GM19238 (cell line): ENCODE measurements at regions not wholly inside any gene's neighbourhood (a gene's known extent, or its start where the extent isn't known, plus 50 kb on each side); places are given as distances from the start of the nearest gene placed in this dataset.
A peak's percentile ranks its signal among the peaks of the same experiment; 100 is the strongest.

Experiments used
- DNase-seq: peaks from one replicate; pipeline ENCODE4 v3.0.0; 2011; ENCODE audit warnings: low spot score; ENCODE audit not compliant: insufficient read length

DNA sequence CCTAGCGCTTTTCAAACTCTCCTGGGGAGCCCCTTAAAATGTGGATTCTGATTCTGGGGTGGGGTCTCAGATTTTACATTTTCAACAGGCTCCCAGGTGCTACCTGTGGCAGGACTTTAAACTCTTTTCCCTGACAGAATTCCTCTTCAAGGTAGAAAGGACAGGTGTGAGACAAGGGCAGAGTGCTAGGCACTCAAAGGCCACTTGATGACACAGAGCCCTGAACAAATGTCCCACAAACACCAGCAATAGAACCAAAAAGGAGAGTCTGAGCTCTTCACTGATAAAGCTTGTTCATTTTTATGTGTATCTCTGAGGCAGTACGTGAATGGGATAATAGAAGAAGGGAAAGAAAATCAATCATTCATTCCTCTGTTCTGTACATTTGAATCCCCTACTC is 77.7 kb upstream of the PELI1 start:
- DNase-seq, result no peak

- no peak for DNase-seq
These were observed 78.1 kb upstream of the PELI1 start for GRCh38 chr2:64222351-64222750.

GRCh38 chr2:64223055-64223454 is 78.8 kb upstream of the PELI1 start:
- DNase-seq, result no peak

- DNase-seq, result no peak
These were observed 81.3 kb upstream of the PELI1 start for GRCh38 chr2:64225491-64225890.

GRCh38 chr2:64226611-64227010 is 82.4 kb upstream of the PELI1 start:
- no peak for DNase-seq

DNA sequence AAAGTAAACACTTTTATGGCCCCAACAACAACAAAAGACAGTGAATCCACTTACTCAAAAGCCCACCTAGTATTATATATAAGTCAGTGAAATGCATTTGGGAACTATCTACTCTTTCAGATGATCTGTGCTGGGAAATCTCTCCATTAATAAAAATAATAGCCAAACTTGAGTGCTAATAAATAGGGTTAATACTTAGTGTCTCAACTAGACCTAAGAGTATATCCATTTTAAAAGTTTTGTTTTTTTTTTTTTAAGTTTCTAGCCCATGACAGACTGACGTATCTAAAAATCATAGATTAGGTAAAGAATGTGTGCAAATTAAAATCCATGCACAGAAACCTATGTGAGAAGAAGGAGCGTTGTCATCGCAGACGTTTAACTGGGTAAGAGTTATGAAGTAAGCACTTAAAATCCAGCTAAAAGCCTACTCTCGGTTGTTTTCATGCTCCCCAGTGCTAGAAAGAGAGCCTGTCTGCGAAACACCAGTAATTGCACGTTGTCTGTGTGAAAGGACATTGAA is 83.4 kb upstream of the PELI1 start:
- DNase-seq, result no peak

DNA sequence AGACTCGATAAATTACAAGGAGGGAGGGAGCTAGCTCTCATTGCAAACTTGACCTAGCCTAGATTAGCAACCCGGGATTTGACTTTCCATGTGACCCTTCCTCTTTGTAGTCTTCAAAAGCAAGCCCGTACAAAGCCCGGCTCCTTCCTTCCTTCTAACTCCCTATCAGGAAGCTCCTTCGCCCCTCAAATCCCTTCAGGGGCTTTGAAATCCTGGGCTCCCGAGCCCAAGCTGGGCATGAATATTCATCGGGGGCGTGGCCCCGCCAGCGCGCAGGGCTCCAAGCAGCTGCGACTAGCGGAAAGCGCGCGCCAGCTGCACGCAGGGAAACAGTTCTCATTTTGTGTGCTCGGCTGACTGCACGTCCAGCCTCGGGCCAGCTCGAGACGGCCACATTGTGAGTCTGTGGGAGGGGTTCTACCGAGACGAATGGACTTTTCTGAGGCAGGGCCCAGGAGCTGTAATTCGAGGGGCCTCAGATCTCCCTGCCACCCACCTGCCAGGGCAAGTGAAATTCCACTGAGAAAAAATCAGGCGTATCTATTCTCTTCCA is 84.0 kb upstream of the PELI1 start:
- DNase-seq, result peak; percentile 70

DNA sequence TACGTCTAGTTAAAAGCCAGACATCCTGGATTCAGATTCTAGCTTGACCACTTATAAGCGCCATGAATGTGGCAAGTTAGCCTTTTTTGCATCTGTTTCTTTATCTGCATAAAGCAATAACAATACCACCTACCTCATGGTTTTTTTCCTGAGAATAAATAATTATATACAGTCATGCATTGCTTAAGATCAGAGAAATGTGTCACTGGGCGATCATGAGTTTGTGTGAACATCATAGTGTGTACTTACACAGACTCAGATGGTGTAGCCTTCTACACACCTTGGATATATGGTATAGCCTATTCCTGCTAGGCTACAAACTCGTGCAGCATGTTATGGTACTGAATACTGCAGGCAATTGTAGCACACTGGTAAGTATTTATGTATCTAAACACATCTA is 84.7 kb upstream of the PELI1 start:
- no peak for DNase-seq

- no peak for DNase-seq
These were observed 86.3 kb upstream of the PELI1 start for GRCh38 chr2:64230540-64230939.

GRCh38 chr2:64232266-64232665 is 88.0 kb upstream of the PELI1 start:
- DNase-seq, result no peak

DNA sequence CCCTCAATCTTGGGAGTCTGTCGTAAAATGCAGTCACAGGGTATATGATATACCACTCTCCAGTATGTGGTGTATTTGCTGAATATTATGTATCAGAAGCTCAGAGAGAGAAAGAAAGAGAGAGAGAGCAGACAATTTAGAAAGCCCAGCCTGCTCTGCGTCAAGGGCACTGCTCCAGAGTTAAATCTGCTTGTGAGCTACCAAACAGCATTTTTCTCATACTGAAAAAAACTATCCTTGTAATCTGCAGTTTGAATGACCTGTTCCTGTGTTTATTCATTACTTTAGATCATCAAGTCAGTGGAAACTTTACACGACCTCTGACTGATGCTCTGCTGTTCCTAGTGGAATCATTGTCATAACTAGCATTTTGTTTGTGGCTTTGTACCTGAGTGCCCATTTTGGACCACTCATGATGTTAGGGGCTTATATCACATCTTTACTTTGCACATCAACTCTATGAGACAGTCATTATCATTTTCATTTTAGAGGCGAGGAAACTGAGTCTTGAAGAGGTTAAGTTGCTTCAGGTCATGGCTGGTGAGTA is 89.2 kb upstream of the PELI1 start:
- DNase-seq, result no peak

- no peak for DNase-seq
These were observed 89.9 kb upstream of the PELI1 start for GRCh38 chr2:64234150-64234549.

GRCh38 chr2:64234785-64235184 is 90.6 kb upstream of the PELI1 start:
- peak; percentile 13 for DNase-seq

GRCh38 chr2:64237266-64237665 is 93.0 kb upstream of the PELI1 start:
- DNase-seq, result no peak

- no peak for DNase-seq
These were observed 94.6 kb upstream of the PELI1 start for GRCh38 chr2:64238799-64239198.

GRCh38 chr2:64243081-64244036 is 99.1 kb upstream of the PELI1 start:
- no peak for DNase-seq

GRCh38 chr2:64244037-64244416 is 99.8 kb upstream of the PELI1 start:
- no peak for DNase-seq

DNA sequence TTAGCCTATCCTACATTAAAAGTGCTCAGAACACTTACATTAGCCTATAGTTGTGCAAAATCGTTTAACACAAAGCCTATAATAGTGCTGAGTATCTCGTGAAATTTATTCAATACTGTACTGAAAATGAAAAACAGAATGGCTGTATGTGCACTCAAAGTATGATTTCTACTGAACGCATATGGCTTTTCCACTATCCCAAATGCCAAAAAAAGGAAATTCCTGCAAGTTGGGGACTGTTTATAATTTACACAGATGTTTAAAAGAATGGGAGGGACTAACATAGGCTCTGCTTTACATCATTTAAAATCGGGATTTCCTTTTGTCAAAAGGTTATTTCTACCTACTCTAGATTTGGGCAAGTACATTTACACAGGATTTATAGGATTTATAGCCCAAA is 101.4 kb upstream of the PELI1 start:
- no peak for DNase-seq

- no peak for DNase-seq
These were observed 102.7 kb upstream of the PELI1 start for GRCh38 chr2:64246962-64247361.

GRCh38 chr2:64249426-64249825 is 105.2 kb upstream of the PELI1 start:
- DNase-seq, result no peak

GRCh38 chr2:64250063-64250462 is 105.8 kb upstream of the PELI1 start:
- DNase-seq, result no peak

GRCh38 chr2:64250751-64251423 is 106.7 kb upstream of the PELI1 start:
- DNase-seq, result no peak
